Kidney epithelial cell (primary cell): ENCODE measurements at regions not wholly inside any gene's neighbourhood (a gene's known extent, or its start where the extent isn't known, plus 50 kb on each side); places are given as distances from the start of the nearest gene placed in this dataset.

Experiments
- DNase-seq: peaks from one replicate; pipeline ENCODE4 v3.0.0-alpha.2; 2010; ENCODE audit warnings: low read depth
- H3K27me3 ChIP-seq: 2 replicates; pipeline ENCODE4 v1.6.0; 2011; ENCODE audit warnings: low read length; ENCODE audit not compliant: control insufficient read depth, insufficient read depth
- H3K36me3 ChIP-seq: 2 replicates; pipeline ENCODE4 v1.5.1; 2011; ENCODE audit warnings: low read length; ENCODE audit not compliant: control insufficient read depth, insufficient read depth
- H3K4me3 ChIP-seq: 2 replicates; pipeline ENCODE4 v1.5.1; 2011; ENCODE audit warnings: low read depth, mild to moderate bottlenecking, control low read depth, low read length
- CTCF ChIP-seq: IDR thresholded peaks from 2 replicates; pipeline ENCODE4 v1.5.1; 2011; ENCODE audit warnings: mild to moderate bottlenecking, moderate library complexity, low read length, control low read depth, inconsistent platforms; ENCODE audit not compliant: insufficient read depth, poor library complexity, severe bottlenecking

GRCh38 chr2:150156415-150156814 lies 331.1 kb downstream of the RND3 start:
- Histone ChIP-seq H3K27me3 (no peaks in the 10 kb centered on the region), H3K4me3 (no peak overlapping the region), H3K36me3 (no peaks in the 10 kb centered on the region)
- no peak for DNase-seq
- TF ChIP-seq CTCF: no peak

GRCh38 chr2:150154308-150154797 lies 333.1 kb downstream of the RND3 start:
- TF ChIP-seq CTCF: no peak
- no peak for DNase-seq
- H3K27me3 ChIP-seq: no peaks in the 10 kb centered on the region
- no peak overlapping the region for H3K4me3 ChIP-seq
- H3K36me3 ChIP-seq: no peaks in the 10 kb centered on the region

GRCh38 chr2:150153646-150154307 lies 333.7 kb downstream of the RND3 start:
- no peak for TF ChIP-seq CTCF
- no peak for DNase-seq
- Histone ChIP-seq H3K27me3 (no peaks in the 10 kb centered on the region), H3K4me3 (no peak overlapping the region), H3K36me3 (no peaks in the 10 kb centered on the region)

GRCh38 chr2:150152230-150152629 lies 335.2 kb downstream of the RND3 start:
- no peak for DNase-seq
- Histone ChIP-seq H3K4me3 (no peak overlapping the region), H3K36me3 (no peaks in the 10 kb centered on the region), H3K27me3 (no peaks in the 10 kb centered on the region)
- TF ChIP-seq CTCF: no peak

GRCh38 chr2:150150144-150150543 lies 337.3 kb downstream of the RND3 start:
- DNase-seq: no peak

More at GRCh38 chr2:150150144-150150543, 337.3 kb downstream of the RND3 start:
- no peaks in the 10 kb centered on the region for H3K27me3 ChIP-seq
- no peak for TF ChIP-seq CTCF
- H3K36me3 ChIP-seq: no peaks in the 10 kb centered on the region
- no peak overlapping the region for H3K4me3 ChIP-seq
